B cell (primary cell): ENCODE measurements at regions not wholly inside any gene's neighbourhood (a gene's known extent, or its start where the extent isn't known, plus 50 kb on each side); places are given as distances from the start of the nearest gene placed in this dataset.

ENCODE experiments used
- EZH2 ChIP-seq: IDR thresholded peaks from 2 replicates; pipeline ENCODE4 v1.6.1; 2012; ENCODE audit warnings: borderline replicate concordance, low read depth, mild to moderate bottlenecking, moderate library complexity, low read length; ENCODE audit not compliant: insufficient read depth, poor library complexity, severe bottlenecking
- TF ChIP-seq, protein P1 (sequence below): fragments of 200-600 bp; IDR thresholded peaks from one replicate; pipeline ENCODE4 v1.8.0; 2022; ENCODE audit warnings: antibody characterized with exemption, mild to moderate bottlenecking

- TF ChIP-seq, protein P1, sequence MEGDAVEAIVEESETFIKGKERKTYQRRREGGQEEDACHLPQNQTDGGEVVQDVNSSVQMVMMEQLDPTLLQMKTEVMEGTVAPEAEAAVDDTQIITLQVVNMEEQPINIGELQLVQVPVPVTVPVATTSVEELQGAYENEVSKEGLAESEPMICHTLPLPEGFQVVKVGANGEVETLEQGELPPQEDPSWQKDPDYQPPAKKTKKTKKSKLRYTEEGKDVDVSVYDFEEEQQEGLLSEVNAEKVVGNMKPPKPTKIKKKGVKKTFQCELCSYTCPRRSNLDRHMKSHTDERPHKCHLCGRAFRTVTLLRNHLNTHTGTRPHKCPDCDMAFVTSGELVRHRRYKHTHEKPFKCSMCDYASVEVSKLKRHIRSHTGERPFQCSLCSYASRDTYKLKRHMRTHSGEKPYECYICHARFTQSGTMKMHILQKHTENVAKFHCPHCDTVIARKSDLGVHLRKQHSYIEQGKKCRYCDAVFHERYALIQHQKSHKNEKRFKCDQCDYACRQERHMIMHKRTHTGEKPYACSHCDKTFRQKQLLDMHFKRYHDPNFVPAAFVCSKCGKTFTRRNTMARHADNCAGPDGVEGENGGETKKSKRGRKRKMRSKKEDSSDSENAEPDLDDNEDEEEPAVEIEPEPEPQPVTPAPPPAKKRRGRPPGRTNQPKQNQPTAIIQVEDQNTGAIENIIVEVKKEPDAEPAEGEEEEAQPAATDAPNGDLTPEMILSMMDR, result no peak
- TF ChIP-seq EZH2, result no peak
These were observed 1638.1 kb upstream of the SEL1L start for GRCh38 chr14:83171761-83172160.
